ENCODE measurements at regions not wholly inside any gene's neighbourhood (a gene's known extent, or its start where the extent isn't known, plus 50 kb on each side); places are given as distances from the start of the nearest gene placed in this dataset.

DNA sequence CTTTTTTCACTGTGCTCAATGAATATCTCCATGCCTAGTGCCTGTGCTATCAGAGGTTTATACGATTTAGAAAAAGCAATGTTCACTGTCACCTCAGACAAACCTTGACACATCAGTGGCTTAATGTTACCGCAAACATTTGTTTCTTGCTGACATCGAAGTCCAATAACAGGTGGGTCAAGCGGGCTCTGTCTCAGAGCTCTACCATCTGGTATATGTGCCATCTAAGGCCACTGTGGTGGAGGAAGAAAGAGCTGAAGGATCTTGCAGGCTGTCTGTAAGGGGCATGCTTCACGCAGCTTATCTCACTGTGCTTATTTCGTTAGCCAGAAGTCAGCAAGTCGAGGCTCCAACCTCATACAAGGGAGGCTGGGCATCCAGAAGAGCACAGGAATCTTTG, 189.5 kb upstream of the NTF3 start:
- Histone ChIP-seq H3K4me1 (ENCODE audit: control insufficient read depth in 2 of 2, insufficient read depth in 2 of 2, low read length in 2 of 2) (no peaks in the 10 kb centered on the region), H3K27me3 (ENCODE audit: control insufficient read depth in 2 of 2, insufficient read depth in 1 of 2, low read length in 1 of 2) (no peaks in the 10 kb centered on the region), H3K4me3 (ENCODE audit: low read length in 2 of 2) (no peak overlapping the region), H3K27ac (ENCODE audit: low read depth in 1 of 2, low read length in 1 of 2) (no peak overlapping the region), H3K9me3 (ENCODE audit: control insufficient read depth in 2 of 2, insufficient read depth in 1 of 2, low read length in 1 of 2) (peaks cover 0 to 1% of the 10 kb centered on the region in 2 donors), H3K36me3 (ENCODE audit: control insufficient read depth in 2 of 2, insufficient read depth in 2 of 2, low read length in 1 of 2) (no peaks in the 10 kb centered on the region)
- DNase-seq (ENCODE audit: low read depth in 6 of 9, low spot score in 9 of 9) = no peak
- WGBS = 92% methylated on average over 7 of the region's 7 CpGs

DNA sequence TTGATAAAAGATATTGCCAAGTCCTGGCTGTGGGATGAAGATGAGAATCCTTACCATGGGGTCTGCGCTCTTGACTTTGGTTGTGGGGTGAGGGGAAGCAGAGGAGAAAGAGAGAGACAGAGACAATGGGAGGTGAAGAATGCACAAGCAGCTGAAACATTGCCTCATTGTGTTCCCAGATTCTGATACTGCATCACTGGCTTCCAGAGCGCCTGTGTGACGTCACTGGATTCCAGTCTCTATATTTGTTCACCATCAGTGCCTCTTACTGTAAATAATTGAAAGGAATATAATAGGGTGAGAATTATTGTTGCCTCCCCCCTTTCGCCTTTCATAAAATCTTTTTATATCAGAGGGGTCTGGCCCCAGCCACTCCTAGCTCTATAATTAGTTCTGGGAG, 188.9 kb upstream of the NTF3 start:
- Histone ChIP-seq H3K36me3 (ENCODE audit: control insufficient read depth in 2 of 2, insufficient read depth in 2 of 2, low read length in 1 of 2) (no peaks in the 10 kb centered on the region), H3K27ac (ENCODE audit: low read depth in 1 of 2, low read length in 1 of 2) (no peak overlapping the region), H3K27me3 (ENCODE audit: control insufficient read depth in 2 of 2, insufficient read depth in 1 of 2, low read length in 1 of 2) (no peaks in the 10 kb centered on the region), H3K9me3 (ENCODE audit: control insufficient read depth in 2 of 2, insufficient read depth in 1 of 2, low read length in 1 of 2) (peaks cover 0 to 1% of the 10 kb centered on the region in 2 donors), H3K4me1 (ENCODE audit: control insufficient read depth in 2 of 2, insufficient read depth in 2 of 2, low read length in 2 of 2) (no peaks in the 10 kb centered on the region), H3K4me3 (ENCODE audit: low read length in 2 of 2) (no peak overlapping the region)
- no peak for DNase-seq (ENCODE audit: low read depth in 6 of 9, low spot score in 9 of 9)
- 96% methylated on average over 4 of the region's 4 CpGs for WGBS

DNA sequence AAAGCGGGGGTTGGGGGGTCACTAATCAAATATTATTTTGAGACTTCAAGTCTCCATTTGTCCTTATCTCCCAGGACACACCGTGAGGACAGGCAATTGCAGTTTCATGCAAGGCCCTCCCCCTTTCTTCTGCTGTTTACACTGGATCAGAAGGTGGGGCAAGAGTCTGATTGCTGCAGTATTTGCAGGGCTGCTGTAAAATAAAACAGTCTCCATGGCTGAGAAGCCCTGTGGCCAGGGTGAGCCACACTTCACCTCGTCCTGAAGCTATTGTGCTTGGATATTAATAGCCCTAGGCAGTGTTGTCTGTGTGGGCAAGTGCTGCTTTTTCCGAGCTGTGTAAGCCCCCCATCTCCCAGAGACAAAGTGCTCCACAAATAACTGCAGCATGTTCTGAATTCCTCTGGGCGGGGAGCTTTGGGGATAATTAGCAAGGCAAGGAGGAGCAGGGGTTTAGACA, 187.4 kb upstream of the NTF3 start:
- WGBS = 79% methylated on average over 5 of the region's 5 CpGs
- H3K27me3 ChIP-seq (ENCODE audit: control insufficient read depth in 2 of 2, insufficient read depth in 1 of 2, low read length in 1 of 2) = no peaks in the 10 kb centered on the region

DNA sequence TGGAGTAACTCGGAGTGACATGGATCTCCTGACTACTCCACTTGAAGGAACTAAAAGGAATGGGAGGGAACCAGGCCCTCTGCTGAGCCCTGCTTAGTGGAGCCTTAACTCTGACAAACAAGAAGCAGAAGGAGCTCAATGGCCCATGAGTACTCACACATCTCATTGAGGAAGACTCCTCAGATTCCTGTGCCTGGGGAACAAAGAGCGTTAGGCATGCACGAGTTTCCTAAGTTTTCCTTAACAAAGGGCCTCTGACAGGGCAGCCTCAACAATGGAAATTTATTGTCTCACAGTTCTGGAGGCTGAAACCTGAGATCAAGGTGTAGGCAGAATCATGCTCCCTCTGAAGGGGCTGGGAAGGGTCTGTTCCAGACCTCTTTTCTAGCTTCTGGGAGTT, 185.7 kb upstream of the NTF3 start:
- no peak for DNase-seq (ENCODE audit: low read depth in 6 of 9, low spot score in 9 of 9)
- peaks cover 0 to 1% of the 10 kb centered on the region in 2 donors for H3K9me3 ChIP-seq (ENCODE audit: control insufficient read depth in 2 of 2, insufficient read depth in 1 of 2, low read length in 1 of 2)
- 82% methylated on average over 3 of the region's 3 CpGs for WGBS

More for the DNA sequence above, 187.4 kb upstream of the NTF3 start:
- H3K4me1 ChIP-seq (ENCODE audit: control insufficient read depth in 2 of 2, insufficient read depth in 2 of 2, low read length in 2 of 2) = no peaks in the 10 kb centered on the region
- no peaks in the 10 kb centered on the region for H3K36me3 ChIP-seq (ENCODE audit: control insufficient read depth in 2 of 2, insufficient read depth in 2 of 2, low read length in 1 of 2)
- peaks cover 0 to 1% of the 10 kb centered on the region in 2 donors for H3K9me3 ChIP-seq (ENCODE audit: control insufficient read depth in 2 of 2, insufficient read depth in 1 of 2, low read length in 1 of 2)
- DNase-seq (ENCODE audit: low read depth in 6 of 9, low spot score in 9 of 9) = no peak
- H3K4me3 ChIP-seq (ENCODE audit: low read length in 2 of 2) = no peak overlapping the region
- H3K27ac ChIP-seq (ENCODE audit: low read depth in 1 of 2, low read length in 1 of 2) = no peak overlapping the region

DNA sequence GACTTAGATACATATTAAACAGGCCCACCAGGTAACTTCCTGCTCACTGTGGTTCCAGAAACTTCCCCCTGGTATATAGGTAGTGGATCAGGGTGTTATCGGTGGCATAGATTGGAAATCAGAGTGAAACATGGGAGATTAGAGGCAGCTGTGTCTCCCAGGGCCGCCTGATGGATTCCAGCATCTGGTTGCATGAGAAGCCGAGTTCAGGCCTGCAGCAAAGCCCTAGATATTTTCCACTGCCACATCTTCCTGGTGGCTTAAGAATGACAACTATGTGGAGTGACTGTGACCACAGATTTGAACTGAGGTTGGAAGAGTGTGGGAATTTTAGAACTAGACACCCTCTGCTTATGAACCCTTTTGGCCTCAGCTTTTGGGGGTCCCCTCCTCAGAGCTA, 184.8 kb upstream of the NTF3 start:
- no peak for DNase-seq (ENCODE audit: low read depth in 6 of 9, low spot score in 9 of 9)
- WGBS = 96% methylated on average over 3 of the region's 3 CpGs
- H3K9me3 ChIP-seq (ENCODE audit: control insufficient read depth in 2 of 2, insufficient read depth in 1 of 2, low read length in 1 of 2) = peaks cover 0 to 1% of the 10 kb centered on the region in 2 donors
- H3K27ac ChIP-seq (ENCODE audit: low read depth in 1 of 2, low read length in 1 of 2) = no peak overlapping the region
- no peaks in the 10 kb centered on the region for H3K4me1 ChIP-seq (ENCODE audit: control insufficient read depth in 2 of 2, insufficient read depth in 2 of 2, low read length in 2 of 2)
- H3K27me3 ChIP-seq (ENCODE audit: control insufficient read depth in 2 of 2, insufficient read depth in 1 of 2, low read length in 1 of 2) = no peaks in the 10 kb centered on the region
- H3K36me3 ChIP-seq (ENCODE audit: control insufficient read depth in 2 of 2, insufficient read depth in 2 of 2, low read length in 1 of 2) = no peaks in the 10 kb centered on the region
- no peak overlapping the region for H3K4me3 ChIP-seq (ENCODE audit: low read length in 2 of 2)

More for the DNA sequence above, 185.7 kb upstream of the NTF3 start:
- no peak overlapping the region for H3K27ac ChIP-seq (ENCODE audit: low read depth in 1 of 2, low read length in 1 of 2)
- no peaks in the 10 kb centered on the region for H3K4me1 ChIP-seq (ENCODE audit: control insufficient read depth in 2 of 2, insufficient read depth in 2 of 2, low read length in 2 of 2)
- no peaks in the 10 kb centered on the region for H3K36me3 ChIP-seq (ENCODE audit: control insufficient read depth in 2 of 2, insufficient read depth in 2 of 2, low read length in 1 of 2)
- no peaks in the 10 kb centered on the region for H3K27me3 ChIP-seq (ENCODE audit: control insufficient read depth in 2 of 2, insufficient read depth in 1 of 2, low read length in 1 of 2)
- H3K4me3 ChIP-seq (ENCODE audit: low read length in 2 of 2) = no peak overlapping the region

DNA sequence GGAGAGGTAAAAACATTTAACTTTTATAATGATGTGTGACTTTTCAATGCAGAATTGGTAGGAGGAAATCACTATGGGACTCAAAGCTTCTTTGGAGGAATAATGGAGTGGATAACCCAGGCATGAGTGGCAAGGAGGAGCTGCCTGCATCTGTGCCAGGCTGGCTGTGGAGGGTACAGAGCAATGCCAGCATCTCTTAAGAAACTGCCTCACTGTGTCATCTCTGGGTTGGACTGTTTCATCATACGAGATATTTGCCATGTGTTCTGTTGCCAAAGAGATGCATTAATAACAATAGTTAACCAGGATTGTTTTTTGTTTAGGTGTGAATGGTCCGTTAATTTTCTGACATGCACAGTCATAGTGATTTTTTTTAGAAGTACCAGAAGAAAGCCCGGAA, 183.7 kb upstream of the NTF3 start:
- 95% methylated on average over 3 of the region's 3 CpGs for WGBS
- Histone ChIP-seq H3K9me3 (ENCODE audit: control insufficient read depth in 2 of 2, insufficient read depth in 1 of 2, low read length in 1 of 2) (peaks cover 0 to 1% of the 10 kb centered on the region in 2 donors), H3K4me3 (ENCODE audit: low read length in 2 of 2) (no peak overlapping the region), H3K36me3 (ENCODE audit: control insufficient read depth in 2 of 2, insufficient read depth in 2 of 2, low read length in 1 of 2) (no peaks in the 10 kb centered on the region), H3K27ac (ENCODE audit: low read depth in 1 of 2, low read length in 1 of 2) (no peak overlapping the region), H3K4me1 (ENCODE audit: control insufficient read depth in 2 of 2, insufficient read depth in 2 of 2, low read length in 2 of 2) (no peaks in the 10 kb centered on the region), H3K27me3 (ENCODE audit: control insufficient read depth in 2 of 2, insufficient read depth in 1 of 2, low read length in 1 of 2) (no peaks in the 10 kb centered on the region)
- no peak for DNase-seq (ENCODE audit: low read depth in 6 of 9, low spot score in 9 of 9)

DNA sequence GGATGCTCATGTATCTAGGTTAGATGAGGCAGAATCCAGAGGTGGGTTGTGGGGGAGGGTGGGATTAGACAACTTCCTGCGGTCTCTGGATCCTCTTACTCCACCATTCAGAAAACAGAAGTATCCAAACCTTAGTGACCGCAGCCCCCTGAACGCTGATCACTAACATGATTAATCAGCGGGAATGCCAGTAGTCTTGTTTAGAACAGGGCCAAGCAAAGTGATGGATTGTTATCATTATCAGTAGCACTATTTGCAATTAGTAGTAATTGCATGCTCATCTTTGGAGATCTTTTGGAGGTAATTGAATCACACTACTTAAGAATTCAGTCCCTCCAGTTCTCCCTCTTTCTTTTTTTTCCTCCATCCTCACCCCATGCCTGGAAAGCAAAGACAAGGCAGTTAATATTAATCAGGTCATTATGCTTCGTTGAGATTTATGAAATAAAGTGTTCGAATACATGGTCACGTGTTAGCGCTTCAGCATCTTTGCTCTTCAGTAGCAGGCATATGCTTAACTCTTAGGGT, 182.8 kb upstream of the NTF3 start:
- H3K27me3 ChIP-seq (ENCODE audit: control insufficient read depth in 2 of 2, insufficient read depth in 1 of 2, low read length in 1 of 2) = no peaks in the 10 kb centered on the region
- no peak for DNase-seq (ENCODE audit: low read depth in 6 of 9, low spot score in 9 of 9)

DNA sequence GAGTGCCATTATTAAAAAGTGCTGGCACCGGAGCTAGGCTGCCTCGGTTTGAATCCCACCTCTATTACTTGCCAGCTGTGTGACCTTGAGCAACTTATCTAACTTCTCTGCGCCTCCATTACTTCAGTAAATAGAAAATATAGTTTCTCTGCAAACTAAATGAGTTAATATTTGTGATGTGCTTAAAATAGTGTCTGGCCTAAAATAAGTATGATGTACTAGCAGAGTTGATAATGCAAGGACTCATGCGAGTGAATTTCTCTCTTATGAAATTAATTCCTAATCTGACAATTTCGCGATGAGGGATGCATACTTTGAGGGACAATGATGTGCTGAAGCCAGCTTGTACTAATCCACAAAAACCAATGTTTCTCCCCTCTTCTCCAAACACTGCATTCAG, 180.8 kb upstream of the NTF3 start:
- H3K36me3 ChIP-seq (ENCODE audit: control insufficient read depth in 2 of 2, insufficient read depth in 2 of 2, low read length in 1 of 2) = no peaks in the 10 kb centered on the region
- no peaks in the 10 kb centered on the region for H3K4me1 ChIP-seq (ENCODE audit: control insufficient read depth in 2 of 2, insufficient read depth in 2 of 2, low read length in 2 of 2)
- H3K27ac ChIP-seq (ENCODE audit: low read depth in 1 of 2, low read length in 1 of 2) = no peak overlapping the region
- WGBS = 96% methylated on average over 6 of the region's 6 CpGs
- no peak overlapping the region for H3K4me3 ChIP-seq (ENCODE audit: low read length in 2 of 2)
- H3K27me3 ChIP-seq (ENCODE audit: control insufficient read depth in 2 of 2, insufficient read depth in 1 of 2, low read length in 1 of 2) = no peaks in the 10 kb centered on the region
- no peak for DNase-seq (ENCODE audit: low read depth in 6 of 9, low spot score in 9 of 9)
- no peaks in the 10 kb centered on the region for H3K9me3 ChIP-seq (ENCODE audit: control insufficient read depth in 2 of 2, insufficient read depth in 1 of 2, low read length in 1 of 2)

More for the DNA sequence above, 182.8 kb upstream of the NTF3 start:
- WGBS = 84% methylated on average over 8 of the region's 8 CpGs
- Histone ChIP-seq H3K9me3 (ENCODE audit: control insufficient read depth in 2 of 2, insufficient read depth in 1 of 2, low read length in 1 of 2) (peaks cover 0 to 1% of the 10 kb centered on the region in 2 donors), H3K4me1 (ENCODE audit: control insufficient read depth in 2 of 2, insufficient read depth in 2 of 2, low read length in 2 of 2) (no peaks in the 10 kb centered on the region), H3K27ac (ENCODE audit: low read depth in 1 of 2, low read length in 1 of 2) (no peak overlapping the region), H3K36me3 (ENCODE audit: control insufficient read depth in 2 of 2, insufficient read depth in 2 of 2, low read length in 1 of 2) (no peaks in the 10 kb centered on the region), H3K4me3 (ENCODE audit: low read length in 2 of 2) (no peak overlapping the region)

DNA sequence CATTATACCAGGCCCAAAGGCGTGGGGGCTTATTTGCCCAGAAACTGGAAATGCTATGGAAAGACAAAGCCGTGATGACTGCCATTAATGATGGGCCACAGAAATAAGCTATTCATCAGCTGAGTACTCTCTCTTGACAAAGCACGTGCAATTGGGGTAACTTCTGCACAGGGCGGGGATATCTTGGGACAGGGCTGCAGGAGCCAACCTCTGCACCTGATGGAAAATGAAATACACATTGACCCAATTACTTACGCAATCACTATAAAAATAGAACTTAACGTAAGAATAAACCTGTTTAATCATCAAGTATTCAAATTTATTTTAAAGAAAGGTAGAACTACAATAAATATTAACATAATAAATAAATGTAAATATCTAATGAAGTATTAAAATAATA, 180.1 kb upstream of the NTF3 start:
- H3K27ac ChIP-seq (ENCODE audit: low read depth in 1 of 2, low read length in 1 of 2) = no peak overlapping the region
- H3K9me3 ChIP-seq (ENCODE audit: control insufficient read depth in 2 of 2, insufficient read depth in 1 of 2, low read length in 1 of 2) = no peaks in the 10 kb centered on the region
- DNase-seq (ENCODE audit: low read depth in 6 of 9, low spot score in 9 of 9) = no peak
- WGBS = 81% methylated on average over 6 of the region's 6 CpGs
- H3K27me3 ChIP-seq (ENCODE audit: control insufficient read depth in 2 of 2, insufficient read depth in 1 of 2, low read length in 1 of 2) = no peaks in the 10 kb centered on the region
- no peaks in the 10 kb centered on the region for H3K4me1 ChIP-seq (ENCODE audit: control insufficient read depth in 2 of 2, insufficient read depth in 2 of 2, low read length in 2 of 2)
- no peak overlapping the region for H3K4me3 ChIP-seq (ENCODE audit: low read length in 2 of 2)
- H3K36me3 ChIP-seq (ENCODE audit: control insufficient read depth in 2 of 2, insufficient read depth in 2 of 2, low read length in 1 of 2) = no peaks in the 10 kb centered on the region

DNA sequence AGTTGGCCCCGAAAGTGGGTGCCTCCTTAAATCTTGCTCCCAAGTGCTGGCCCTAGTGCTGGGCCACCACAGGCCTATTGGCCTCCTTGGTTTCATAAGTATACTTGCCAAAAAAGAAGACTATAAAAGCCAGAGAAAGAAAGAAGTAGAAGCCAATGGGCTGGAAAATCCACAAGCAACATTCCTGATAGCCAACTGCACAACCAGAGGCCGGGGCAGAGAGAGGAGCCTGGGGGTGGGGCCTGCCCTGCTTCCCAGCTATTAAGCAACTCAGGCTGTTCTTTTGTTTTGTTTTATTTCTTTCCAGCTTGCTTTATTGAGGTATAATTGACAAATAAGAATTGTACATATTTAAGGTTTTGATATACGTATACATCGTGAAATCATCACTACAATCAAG, 177.2 kb upstream of the NTF3 start:
- Histone ChIP-seq H3K27me3 (ENCODE audit: control insufficient read depth in 2 of 2, insufficient read depth in 1 of 2, low read length in 1 of 2) (no peaks in the 10 kb centered on the region), H3K4me3 (ENCODE audit: low read length in 2 of 2) (no peak overlapping the region), H3K36me3 (ENCODE audit: control insufficient read depth in 2 of 2, insufficient read depth in 2 of 2, low read length in 1 of 2) (no peaks in the 10 kb centered on the region), H3K27ac (ENCODE audit: low read depth in 1 of 2, low read length in 1 of 2) (no peak overlapping the region), H3K4me1 (ENCODE audit: control insufficient read depth in 2 of 2, insufficient read depth in 2 of 2, low read length in 2 of 2) (no peaks in the 10 kb centered on the region), H3K9me3 (ENCODE audit: control insufficient read depth in 2 of 2, insufficient read depth in 1 of 2, low read length in 1 of 2) (no peaks in the 10 kb centered on the region)
- no peak for DNase-seq (ENCODE audit: low read depth in 6 of 9, low spot score in 9 of 9)
- WGBS = 94% methylated on average over 4 of the region's 4 CpGs

Data from thymus (tissue), 11 donors.